ENCODE measurements at regions not wholly inside any gene's neighbourhood (a gene's known extent, or its start where the extent isn't known, plus 50 kb on each side); places are given as distances from the start of the nearest gene placed in this dataset.

GRCh38 chrX:63514569-63515080 lies 163.5 kb upstream of the SPIN4 start:
- peak overlapping the region; percentile 12 for H3K4me2 ChIP-seq (ENCODE audit: insufficient read depth, low read length)
- no peaks in the 10 kb centered on the region for H3K9me3 ChIP-seq (ENCODE audit: low read depth, low read length)
- DNase-seq (ENCODE audit: insufficient read length, low spot score, missing footprints), result no peak
- no peaks in the 10 kb centered on the region for H3K79me2 ChIP-seq (ENCODE audit: insufficient read depth, low read length)
- no peaks in the 10 kb centered on the region for H4K20me1 ChIP-seq (ENCODE audit: insufficient read depth, low read length)
- no peak overlapping the region for H3K4me3 ChIP-seq (ENCODE audit: insufficient read depth, low read length)
- TF ChIP-seq, protein P1, sequence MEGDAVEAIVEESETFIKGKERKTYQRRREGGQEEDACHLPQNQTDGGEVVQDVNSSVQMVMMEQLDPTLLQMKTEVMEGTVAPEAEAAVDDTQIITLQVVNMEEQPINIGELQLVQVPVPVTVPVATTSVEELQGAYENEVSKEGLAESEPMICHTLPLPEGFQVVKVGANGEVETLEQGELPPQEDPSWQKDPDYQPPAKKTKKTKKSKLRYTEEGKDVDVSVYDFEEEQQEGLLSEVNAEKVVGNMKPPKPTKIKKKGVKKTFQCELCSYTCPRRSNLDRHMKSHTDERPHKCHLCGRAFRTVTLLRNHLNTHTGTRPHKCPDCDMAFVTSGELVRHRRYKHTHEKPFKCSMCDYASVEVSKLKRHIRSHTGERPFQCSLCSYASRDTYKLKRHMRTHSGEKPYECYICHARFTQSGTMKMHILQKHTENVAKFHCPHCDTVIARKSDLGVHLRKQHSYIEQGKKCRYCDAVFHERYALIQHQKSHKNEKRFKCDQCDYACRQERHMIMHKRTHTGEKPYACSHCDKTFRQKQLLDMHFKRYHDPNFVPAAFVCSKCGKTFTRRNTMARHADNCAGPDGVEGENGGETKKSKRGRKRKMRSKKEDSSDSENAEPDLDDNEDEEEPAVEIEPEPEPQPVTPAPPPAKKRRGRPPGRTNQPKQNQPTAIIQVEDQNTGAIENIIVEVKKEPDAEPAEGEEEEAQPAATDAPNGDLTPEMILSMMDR (IDR thresholded peaks at IDR 0.05; ENCODE audit: extremely low read depth, low read depth, low read length), result no peak
- H3K4me1 ChIP-seq (ENCODE audit: insufficient read depth, low read length), result peaks cover 20% of the 10 kb centered on the region
- no peak overlapping the region for H2AFZ ChIP-seq (ENCODE audit: low read length)
- H3K27ac ChIP-seq (ENCODE audit: low read depth, low read length), result peak overlapping the region; percentile 65
- H3K27me3 ChIP-seq (ENCODE audit: insufficient read depth, low read length), result no peaks in the 10 kb centered on the region
- no peaks in the 10 kb centered on the region for H3K36me3 ChIP-seq (ENCODE audit: insufficient read depth, low read length)

GRCh38 chrX:63513825-63514568 lies 162.9 kb upstream of the SPIN4 start:
- H4K20me1 ChIP-seq (ENCODE audit: insufficient read depth, low read length), result no peaks in the 10 kb centered on the region
- no peaks in the 10 kb centered on the region for H3K36me3 ChIP-seq (ENCODE audit: insufficient read depth, low read length)
- peaks cover 20% of the 10 kb centered on the region for H3K4me1 ChIP-seq (ENCODE audit: insufficient read depth, low read length)
- no peak overlapping the region for H2AFZ ChIP-seq (ENCODE audit: low read length)
- peak overlapping the region; percentile 12 for H3K4me2 ChIP-seq (ENCODE audit: insufficient read depth, low read length)
- no peaks in the 10 kb centered on the region for H3K27me3 ChIP-seq (ENCODE audit: insufficient read depth, low read length)
- DNase-seq (ENCODE audit: insufficient read length, low spot score, missing footprints), result peak; percentile 37
- TF ChIP-seq, protein P1 (IDR thresholded peaks at IDR 0.05; ENCODE audit: extremely low read depth, low read depth, low read length), result no peak
- H3K27ac ChIP-seq (ENCODE audit: low read depth, low read length), result peak overlapping the region; percentile 65
- no peaks in the 10 kb centered on the region for H3K79me2 ChIP-seq (ENCODE audit: insufficient read depth, low read length)
- H3K9me3 ChIP-seq (ENCODE audit: low read depth, low read length), result no peaks in the 10 kb centered on the region
- H3K4me3 ChIP-seq (ENCODE audit: insufficient read depth, low read length), result no peak overlapping the region

GRCh38 chrX:63511361-63511760 lies 160.2 kb upstream of the SPIN4 start:
- H4K20me1 ChIP-seq (ENCODE audit: insufficient read depth, low read length), result no peaks in the 10 kb centered on the region
- TF ChIP-seq, protein P1 (IDR thresholded peaks at IDR 0.05; ENCODE audit: extremely low read depth, low read depth, low read length), result no peak

GRCh38 chrX:63508668-63509067 lies 157.5 kb upstream of the SPIN4 start:
- no peak overlapping the region for H2AFZ ChIP-seq (ENCODE audit: low read length)
- no peaks in the 10 kb centered on the region for H3K9me3 ChIP-seq (ENCODE audit: low read depth, low read length)
- H3K4me2 ChIP-seq (ENCODE audit: insufficient read depth, low read length), result no peak overlapping the region
- H3K36me3 ChIP-seq (ENCODE audit: insufficient read depth, low read length), result no peaks in the 10 kb centered on the region
- H3K79me2 ChIP-seq (ENCODE audit: insufficient read depth, low read length), result no peaks in the 10 kb centered on the region
- H4K20me1 ChIP-seq (ENCODE audit: insufficient read depth, low read length), result no peaks in the 10 kb centered on the region
- TF ChIP-seq, protein P1 (IDR thresholded peaks at IDR 0.05; ENCODE audit: extremely low read depth, low read depth, low read length), result no peak
- no peak for DNase-seq (ENCODE audit: insufficient read length, low spot score, missing footprints)
- H3K27me3 ChIP-seq (ENCODE audit: insufficient read depth, low read length), result no peaks in the 10 kb centered on the region
- no peak overlapping the region for H3K27ac ChIP-seq (ENCODE audit: low read depth, low read length)
- H3K4me1 ChIP-seq (ENCODE audit: insufficient read depth, low read length), result peaks cover 16% of the 10 kb centered on the region
- H3K4me3 ChIP-seq (ENCODE audit: insufficient read depth, low read length), result no peak overlapping the region

More at GRCh38 chrX:63511361-63511760, 160.2 kb upstream of the SPIN4 start:
- H3K4me2 ChIP-seq (ENCODE audit: insufficient read depth, low read length), result no peak overlapping the region
- H3K79me2 ChIP-seq (ENCODE audit: insufficient read depth, low read length), result no peaks in the 10 kb centered on the region
- no peak overlapping the region for H2AFZ ChIP-seq (ENCODE audit: low read length)
- no peak for DNase-seq (ENCODE audit: insufficient read length, low spot score, missing footprints)
- H3K9me3 ChIP-seq (ENCODE audit: low read depth, low read length), result no peaks in the 10 kb centered on the region
- H3K27ac ChIP-seq (ENCODE audit: low read depth, low read length), result no peak overlapping the region
- no peaks in the 10 kb centered on the region for H3K27me3 ChIP-seq (ENCODE audit: insufficient read depth, low read length)
- peaks cover 20% of the 10 kb centered on the region for H3K4me1 ChIP-seq (ENCODE audit: insufficient read depth, low read length)
- no peaks in the 10 kb centered on the region for H3K36me3 ChIP-seq (ENCODE audit: insufficient read depth, low read length)
- H3K4me3 ChIP-seq (ENCODE audit: insufficient read depth, low read length), result no peak overlapping the region
